Smooth muscle cell of the brain vasculature (primary cell): ENCODE measurements at regions not wholly inside any gene's neighbourhood (a gene's known extent, or its start where the extent isn't known, plus 50 kb on each side); places are given as distances from the start of the nearest gene placed in this dataset.

Experiments
- DNase-seq: peaks from one replicate; pipeline ENCODE4 v3.0.0-alpha.2; 2012; ENCODE audit warnings: low read depth, low spot score

GRCh38 chr13:105153611-105154010, 1381.9 kb downstream of the EFNB2 start:
- DNase-seq, result no peak

- no peak for DNase-seq
These were observed 1383.8 kb downstream of the EFNB2 start for GRCh38 chr13:105151639-105152038.

- DNase-seq, result no peak
These were observed 1388.0 kb downstream of the EFNB2 start for GRCh38 chr13:105147461-105147860.

GRCh38 chr13:105144936-105145335, 1390.5 kb downstream of the EFNB2 start:
- no peak for DNase-seq

GRCh38 chr13:105144020-105144419, 1391.4 kb downstream of the EFNB2 start:
- no peak for DNase-seq

- no peak for DNase-seq
These were observed 1392.9 kb downstream of the EFNB2 start for GRCh38 chr13:105142556-105142955.

- DNase-seq, result no peak
These were observed 1395.8 kb downstream of the EFNB2 start for GRCh38 chr13:105139380-105140285.

- DNase-seq, result no peak
These were observed 1396.4 kb downstream of the EFNB2 start for GRCh38 chr13:105139048-105139379.

- DNase-seq, result no peak
These were observed 1399.4 kb downstream of the EFNB2 start for GRCh38 chr13:105135852-105136615.

- DNase-seq, result no peak
These were observed 1407.7 kb downstream of the EFNB2 start for GRCh38 chr13:105127732-105128131.

GRCh38 chr13:105121221-105121620, 1414.2 kb downstream of the EFNB2 start:
- DNase-seq, result no peak

GRCh38 chr13:105118426-105118985, 1417.0 kb downstream of the EFNB2 start:
- no peak for DNase-seq

- DNase-seq, result no peak
These were observed 1418.5 kb downstream of the EFNB2 start for GRCh38 chr13:105116966-105117365.

- DNase-seq, result no peak
These were observed 1422.9 kb downstream of the EFNB2 start for GRCh38 chr13:105112561-105112960.

- no peak for DNase-seq
These were observed 1427.7 kb downstream of the EFNB2 start for GRCh38 chr13:105107781-105108180.

- DNase-seq, result no peak
These were observed 1430.0 kb downstream of the EFNB2 start for GRCh38 chr13:105105471-105105870.

- DNase-seq, result no peak
These were observed 1437.9 kb downstream of the EFNB2 start for GRCh38 chr13:105097521-105097920.

GRCh38 chr13:105089858-105090643, 1445.4 kb downstream of the EFNB2 start:
- no peak for DNase-seq

- DNase-seq, result no peak
These were observed 1447.5 kb downstream of the EFNB2 start for GRCh38 chr13:105087945-105088344.

GRCh38 chr13:105084931-105085330, 1450.5 kb downstream of the EFNB2 start:
- DNase-seq, result no peak

GRCh38 chr13:105083992-105084391, 1451.5 kb downstream of the EFNB2 start:
- DNase-seq, result no peak

- DNase-seq, result no peak
These were observed 1460.7 kb downstream of the EFNB2 start for GRCh38 chr13:105074755-105075154.
